ENCODE measurements at regions not wholly inside any gene's neighbourhood (a gene's known extent, or its start where the extent isn't known, plus 50 kb on each side); places are given as distances from the start of the nearest gene placed in this dataset.

GRCh38 chr4:179248821-179249220, 1806.6 kb upstream of the AGA start:
- TF ChIP-seq CTCF (IDR thresholded peaks at IDR 0.05) (no peak), POLR2A (IDR thresholded peaks at IDR 0.05) (no peak)
